HEK293T (cell line): ENCODE measurements at regions not wholly inside any gene's neighbourhood (a gene's known extent, or its start where the extent isn't known, plus 50 kb on each side); places are given as distances from the start of the nearest gene placed in this dataset.

ENCODE experiments used
- CTCF ChIA-PET: fragments of 350-600 bp; formaldehyde crosslinking; extraction: SDS; loops from one replicate; lab custom pipeline; 2021; ENCODE audit warnings: antibody characterized with exemption, inconsistent platforms; lab: Yijun Ruan, JAX
- POLR2A ChIA-PET: fragments of 350-600 bp; formaldehyde crosslinking; extraction: SDS; loops from one replicate; lab custom pipeline; 2020; ENCODE audit warnings: antibody characterized with exemption, inconsistent platforms; lab: Yijun Ruan, JAX
- DNase-seq: peaks from one replicate; pipeline ENCODE4 v3.0.0; 2012; ENCODE audit warnings: mixed read lengths; ENCODE audit errors: extremely low spot score
- ARNT ChIP-seq: fragments of 450-650 bp; IDR thresholded peaks from 2 replicates; pipeline ENCODE4 v1.6.1; 2017; ENCODE audit warnings: mild to moderate bottlenecking
- BHLHE40 ChIP-seq: fragments of 450-650 bp; IDR thresholded peaks from 2 replicates; pipeline ENCODE4 v1.6.1; 2016; ENCODE audit warnings: mild to moderate bottlenecking, moderate library complexity, borderline replicate concordance
- CTBP1 ChIP-seq: fragments of 450-650 bp; IDR thresholded peaks from 2 replicates; pipeline ENCODE4 v1.6.1; 2016; ENCODE audit warnings: borderline replicate concordance
- ELF4 ChIP-seq: fragments of 450-650 bp; IDR thresholded peaks from 2 replicates; pipeline ENCODE4 v1.6.1; 2017; ENCODE audit warnings: antibody characterized with exemption
- FOXA1 ChIP-seq: fragments of 450-650 bp; IDR thresholded peaks from 2 replicates; pipeline ENCODE4 v1.6.1; 2016; ENCODE audit warnings: mild to moderate bottlenecking
- FOXK2 ChIP-seq: fragments of 450-650 bp; IDR thresholded peaks from 2 replicates; pipeline ENCODE4 v1.6.1; 2016; ENCODE audit warnings: mild to moderate bottlenecking
- FOXM1 ChIP-seq: fragments of 450-650 bp; IDR thresholded peaks from 2 replicates; pipeline ENCODE4 v1.6.1; 2017; ENCODE audit warnings: mild to moderate bottlenecking, borderline replicate concordance
- HDGF ChIP-seq: fragments of 450-650 bp; IDR thresholded peaks from 2 replicates; pipeline ENCODE4 v1.6.1; 2017; ENCODE audit warnings: antibody characterized with exemption, borderline replicate concordance
- L3MBTL2 ChIP-seq: fragments of 450-650 bp; conservative IDR thresholded peaks from 2 replicates; pipeline ENCODE4 v1.6.1; 2016; ENCODE audit warnings: mild to moderate bottlenecking
- LEF1 ChIP-seq: fragments of 450-650 bp; IDR thresholded peaks from 2 replicates; pipeline ENCODE4 v1.6.1; 2017; ENCODE audit warnings: mild to moderate bottlenecking, borderline replicate concordance
- NFRKB ChIP-seq: fragments of 450-650 bp; IDR thresholded peaks from 2 replicates; pipeline ENCODE4 v1.6.1; 2016; ENCODE audit warnings: mild to moderate bottlenecking, moderate library complexity
- PKNOX1 ChIP-seq: fragments of 450-650 bp; IDR thresholded peaks from 2 replicates; pipeline ENCODE4 v1.6.1; 2016
- SP1 ChIP-seq: fragments of 450-650 bp; IDR thresholded peaks from 2 replicates; pipeline ENCODE4 v1.6.1; 2017
- SUZ12 ChIP-seq: fragments of 450-650 bp; IDR thresholded peaks from 2 replicates; pipeline ENCODE4 v1.6.1; 2016; ENCODE audit warnings: mild to moderate bottlenecking
- TARDBP ChIP-seq: fragments of 450-650 bp; IDR thresholded peaks from 2 replicates; pipeline ENCODE4 v1.6.1; 2016
- ZNF384 ChIP-seq: fragments of 450-650 bp; IDR thresholded peaks from 2 replicates; pipeline ENCODE4 v1.6.1; 2016

GRCh38 chr5:93289942-93290341 is 291.1 kb downstream of the NR2F1-AS1 start:
- POLR2A ChIA-PET, result no interaction called here
- DNase-seq, result no peak
- CTCF ChIA-PET, result no interaction called here
- TF ChIP-seq FOXM1, result no peak
- no peak for TF ChIP-seq SP1
- TF ChIP-seq CTBP1, result no peak
- no peak for TF ChIP-seq PKNOX1
- TF ChIP-seq ARNT, result no peak
- TF ChIP-seq HDGF, result no peak
- TF ChIP-seq ZNF384, result no peak
- no peak for TF ChIP-seq LEF1
- no peak for TF ChIP-seq NFRKB
- no peak for TF ChIP-seq FOXA1
- no peak for TF ChIP-seq BHLHE40
- TF ChIP-seq L3MBTL2, result no peak
- no peak for TF ChIP-seq TARDBP
- TF ChIP-seq ELF4, result no peak
- no peak for TF ChIP-seq SUZ12

GRCh38 chr5:93285461-93285860 is 295.6 kb downstream of the NR2F1-AS1 start:
- POLR2A ChIA-PET, result no interaction called here
- CTCF ChIA-PET, result no interaction called here
- no peak for TF ChIP-seq ZNF384
- no peak for TF ChIP-seq BHLHE40
- DNase-seq, result no peak

- TF ChIP-seq LEF1 (no peak), L3MBTL2 (no peak), CTBP1 (no peak)
- POLR2A ChIA-PET, result no interaction called here
- no peak for DNase-seq
- CTCF ChIA-PET, result no interaction called here
Observed at GRCh38 chr5:93281980-93282772, 298.8 kb downstream of the NR2F1-AS1 start.

- no peak for DNase-seq
- ChIA-PET POLR2A (no interaction called here), CTCF (interaction anchor here (0.7 kb wide), 1 partner anchor 1615 kb away, joined by 3 read pairs; no protein-coding TSS in a partner anchor)
- TF ChIP-seq SP1, result no peak
- no peak for TF ChIP-seq FOXA1
- no peak for TF ChIP-seq CTBP1
- no peak for TF ChIP-seq NFRKB
- no peak for TF ChIP-seq HDGF
- no peak for TF ChIP-seq BHLHE40
- no peak for TF ChIP-seq FOXK2
- no peak for TF ChIP-seq ZNF384
- TF ChIP-seq L3MBTL2, result no peak
- no peak for TF ChIP-seq ELF4
- no peak for TF ChIP-seq PKNOX1
Observed at GRCh38 chr5:93280518-93280917, 300.5 kb downstream of the NR2F1-AS1 start.

- peak; percentile 23 for DNase-seq
- POLR2A ChIA-PET, result no interaction called here
- CTCF ChIA-PET, result interaction anchor here (0.6 kb wide), 1 partner anchor 149 kb away, joined by 3 read pairs; no protein-coding TSS in a partner anchor
- TF ChIP-seq CTBP1, result peak; percentile 88; the same call in 1 of the 2 replicates
- peak; percentile 98 for TF ChIP-seq PKNOX1
- no peak for TF ChIP-seq FOXM1
Observed at GRCh38 chr5:93279296-93279963, 301.6 kb downstream of the NR2F1-AS1 start.

- ChIA-PET CTCF (interaction anchor here (0.6 kb wide), 2 partner anchors 149 to 440 kb away, joined by 3 to 5 read pairs; no protein-coding TSS in a partner anchor), POLR2A (no interaction called here)
- DNase-seq, result no peak
- TF ChIP-seq TARDBP (no peak), ARNT (no peak), SUZ12 (no peak), CTBP1 (no peak), NFRKB (no peak), PKNOX1 (no peak), SP1 (no peak), FOXA1 (no peak), L3MBTL2 (no peak), BHLHE40 (no peak), ZNF384 (no peak)
Observed at GRCh38 chr5:93278896-93279295, 302.1 kb downstream of the NR2F1-AS1 start.
